HCT116 (cell line): ENCODE measurements at regions not wholly inside any gene's neighbourhood (a gene's known extent, or its start where the extent isn't known, plus 50 kb on each side); places are given as distances from the start of the nearest gene placed in this dataset.

Source experiments
- CEBPB ChIP-seq: IDR thresholded peaks from 2 replicates; pipeline ENCODE4 v1.6.1; 2012; ENCODE audit warnings: low read depth
- CTCF ChIP-seq, 3 experiments: fragments of 200-600 bp in 1 of 3; sonication (generic) in 1 of 3; IDR thresholded peaks in 2 of 3; conservative IDR thresholded peaks in 1 of 3; 2 replicates each; pipeline ENCODE4 v1.5.1; 2012 to 2017; ENCODE audit warnings: low read depth in 2 of 3, low read length in 2 of 3, antibody characterized with exemption in 1 of 3, borderline replicate concordance in 1 of 3, control low read depth in 1 of 3, mild to moderate bottlenecking in 1 of 3, mixed read lengths in 1 of 3, mixed run types in 1 of 3, moderate library complexity in 1 of 3; ENCODE audit not compliant: insufficient read depth in 1 of 3
- EGR1 ChIP-seq: IDR thresholded peaks from 2 replicates; pipeline ENCODE4 v1.6.1; 2012; ENCODE audit warnings: low read depth
- EZH2 ChIP-seq: fragments of 200-600 bp; sonication (generic); IDR thresholded peaks from 2 replicates; pipeline ENCODE4 v1.6.1; 2017; ENCODE audit warnings: antibody characterized with exemption, mixed run types
- EZH2phosphoT487 ChIP-seq: fragments of 200-600 bp; IDR thresholded peaks from 2 replicates; pipeline ENCODE4 v1.6.1; 2018; ENCODE audit warnings: antibody characterized with exemption, borderline replicate concordance
- POLR2A ChIP-seq: IDR thresholded peaks from 2 replicates; pipeline ENCODE4 v1.7.0; 2011; ENCODE audit warnings: borderline replicate concordance; ENCODE audit not compliant: insufficient read depth, insufficient read length; ENCODE audit errors: extremely low read depth
- POLR2AphosphoS5 ChIP-seq: IDR thresholded peaks from 2 replicates; pipeline ENCODE4 v1.6.1; 2011; ENCODE audit warnings: mild to moderate bottlenecking, low read depth, low read length, moderate library complexity
- RAD21 ChIP-seq: IDR thresholded peaks from 2 replicates; pipeline ENCODE4 v1.6.1; 2012; ENCODE audit warnings: low read depth, mild to moderate bottlenecking
- SP1 ChIP-seq: IDR thresholded peaks from 2 replicates; pipeline ENCODE4 v1.6.1; 2012; ENCODE audit warnings: low read depth
- YY1 ChIP-seq: IDR thresholded peaks from 2 replicates; pipeline ENCODE4 v1.6.1; 2011; ENCODE audit warnings: low read length, low read depth, moderate library complexity, mild to moderate bottlenecking; ENCODE audit not compliant: insufficient replicate concordance; ENCODE audit errors: extremely low read depth
- ZFX ChIP-seq: fragments of 450-650 bp; IDR thresholded peaks from 2 replicates; pipeline ENCODE4 v1.6.1; 2017
- ZNF274 ChIP-seq: fragments of 200-500 bp; sonication (Bioruptor generic); IDR thresholded peaks from 2 replicates; pipeline ENCODE4 v1.6.1; 2014; ENCODE audit warnings: mild to moderate bottlenecking, low read depth, low read length, inconsistent platforms
- TF ChIP-seq, protein P1 (sequence below): IDR thresholded peaks from 2 replicates; pipeline ENCODE4 v1.6.1; 2012; ENCODE audit warnings: low read depth
- TF ChIP-seq, protein P2 (sequence below): IDR thresholded peaks from 2 replicates; pipeline ENCODE4 v1.6.1; 2012

- TF ChIP-seq RAD21: no peak
- TF ChIP-seq CTCF (IDR thresholded peaks at IDR 0.05 in 2 of 3, conservative IDR thresholded peaks at IDR 0.05 in 1 of 3; ENCODE audit: borderline replicate concordance in 1 of 3, insufficient read depth in 1 of 3, low read depth in 2 of 3, low read length in 2 of 3): no peak
- TF ChIP-seq POLR2A: no peak
- TF ChIP-seq, protein P1, sequence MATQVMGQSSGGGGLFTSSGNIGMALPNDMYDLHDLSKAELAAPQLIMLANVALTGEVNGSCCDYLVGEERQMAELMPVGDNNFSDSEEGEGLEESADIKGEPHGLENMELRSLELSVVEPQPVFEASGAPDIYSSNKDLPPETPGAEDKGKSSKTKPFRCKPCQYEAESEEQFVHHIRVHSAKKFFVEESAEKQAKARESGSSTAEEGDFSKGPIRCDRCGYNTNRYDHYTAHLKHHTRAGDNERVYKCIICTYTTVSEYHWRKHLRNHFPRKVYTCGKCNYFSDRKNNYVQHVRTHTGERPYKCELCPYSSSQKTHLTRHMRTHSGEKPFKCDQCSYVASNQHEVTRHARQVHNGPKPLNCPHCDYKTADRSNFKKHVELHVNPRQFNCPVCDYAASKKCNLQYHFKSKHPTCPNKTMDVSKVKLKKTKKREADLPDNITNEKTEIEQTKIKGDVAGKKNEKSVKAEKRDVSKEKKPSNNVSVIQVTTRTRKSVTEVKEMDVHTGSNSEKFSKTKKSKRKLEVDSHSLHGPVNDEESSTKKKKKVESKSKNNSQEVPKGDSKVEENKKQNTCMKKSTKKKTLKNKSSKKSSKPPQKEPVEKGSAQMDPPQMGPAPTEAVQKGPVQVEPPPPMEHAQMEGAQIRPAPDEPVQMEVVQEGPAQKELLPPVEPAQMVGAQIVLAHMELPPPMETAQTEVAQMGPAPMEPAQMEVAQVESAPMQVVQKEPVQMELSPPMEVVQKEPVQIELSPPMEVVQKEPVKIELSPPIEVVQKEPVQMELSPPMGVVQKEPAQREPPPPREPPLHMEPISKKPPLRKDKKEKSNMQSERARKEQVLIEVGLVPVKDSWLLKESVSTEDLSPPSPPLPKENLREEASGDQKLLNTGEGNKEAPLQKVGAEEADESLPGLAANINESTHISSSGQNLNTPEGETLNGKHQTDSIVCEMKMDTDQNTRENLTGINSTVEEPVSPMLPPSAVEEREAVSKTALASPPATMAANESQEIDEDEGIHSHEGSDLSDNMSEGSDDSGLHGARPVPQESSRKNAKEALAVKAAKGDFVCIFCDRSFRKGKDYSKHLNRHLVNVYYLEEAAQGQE: no peak
- TF ChIP-seq EZH2: no peak
- no peak for TF ChIP-seq ZFX
- no peak for TF ChIP-seq ZNF274
- TF ChIP-seq EZH2phosphoT487: no peak
- TF ChIP-seq, protein P2, sequence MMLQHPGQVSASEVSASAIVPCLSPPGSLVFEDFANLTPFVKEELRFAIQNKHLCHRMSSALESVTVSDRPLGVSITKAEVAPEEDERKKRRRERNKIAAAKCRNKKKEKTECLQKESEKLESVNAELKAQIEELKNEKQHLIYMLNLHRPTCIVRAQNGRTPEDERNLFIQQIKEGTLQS: no peak
- TF ChIP-seq POLR2AphosphoS5: no peak
- TF ChIP-seq CEBPB: no peak
- TF ChIP-seq EGR1: no peak
- no peak for TF ChIP-seq SP1
- no peak for TF ChIP-seq YY1
Observed at GRCh38 chr7:79734181-79734580, 280.7 kb upstream of the MAGI2 start.
